ENCODE measurements at regions not wholly inside any gene's neighbourhood (a gene's known extent, or its start where the extent isn't known, plus 50 kb on each side); places are given as distances from the start of the nearest gene placed in this dataset.

GRCh38 chr5:60544142-60544541, 155.8 kb downstream of the DEPDC1B start:
- DNase-seq (no peak), ATAC-seq (ENCODE audit: low read depth) (no peak)
- dilution Hi-C loops (cut with HindIII; ENCODE audit: low sequenced_read_pairs, unreplicated experiment), result no loop called here
- Histone ChIP-seq H3K14ac (replicated peaks; ENCODE audit: low read depth, low read length) (no peak overlapping the region), H3K4me1 (ENCODE audit: control insufficient read depth, insufficient read depth, low read length) (peaks cover 2% of the 10 kb centered on the region; the same call in 1 of the 2 replicates), H3K4me3 (ENCODE audit: insufficient read depth, low read depth, low read length) (no peak overlapping the region), H3K23ac (ENCODE audit: low read depth, low read length) (no peak overlapping the region), H2BK120ac (ENCODE audit: low read depth, low read length) (no peak overlapping the region), H4K91ac (ENCODE audit: insufficient read depth, low read depth, low read length) (no peak overlapping the region), H3K56ac (ENCODE audit: extremely low read depth, insufficient read depth, low read length) (no peak overlapping the region), H3K36me3 (ENCODE audit: control insufficient read depth, insufficient read depth, low read length) (no peaks in the 10 kb centered on the region), H3K27ac (ENCODE audit: insufficient read depth, low read length) (no peak overlapping the region), H3K9me3 (ENCODE audit: control insufficient read depth, insufficient read depth, low read length) (no peaks in the 10 kb centered on the region), H2BK20ac (ENCODE audit: low read depth, low read length) (no peak overlapping the region), H4K8ac (ENCODE audit: low read depth in 2 of 2, low read length in 2 of 2) (no peak overlapping the region), H2BK15ac (ENCODE audit: low read depth, low read length) (no peak overlapping the region), H2AK5ac (ENCODE audit: low read depth, low read length) (no peak overlapping the region), H3K4me2 (ENCODE audit: low read depth, low read length) (no peak overlapping the region), H3K27me3 (ENCODE audit: control insufficient read depth, insufficient read depth, low read length) (no peaks in the 10 kb centered on the region), H4K20me1 (ENCODE audit: insufficient read depth, low read length) (no peaks in the 10 kb centered on the region), H3K9ac (ENCODE audit: low read depth, low read length) (no peak overlapping the region), H4K5ac (ENCODE audit: low read depth, low read length) (no peak overlapping the region), H2AK9ac (replicated peaks; ENCODE audit: low read depth, low read length, poor library complexity) (no peak overlapping the region), H3K4ac (ENCODE audit: low read depth, low read length) (no peak overlapping the region), H2AFZ (replicated peaks; ENCODE audit: low read length, poor library complexity) (no peak overlapping the region), H2BK5ac (ENCODE audit: low read depth, low read length, poor library complexity, severe bottlenecking) (no peak overlapping the region), H3K79me1 (ENCODE audit: low read depth in 1 of 2, low read length in 2 of 2) (no peaks in the 10 kb centered on the region), H3K18ac (ENCODE audit: low read depth, low read length) (no peak overlapping the region), H3K9me1 (ENCODE audit: insufficient read depth, low read length) (no peaks in the 10 kb centered on the region; the same call in 1 of the 2 replicates)
- no TSS peak for BruUV-seq (replicated peaks)
- TF ChIP-seq ELK1 (IDR thresholded peaks at IDR 0.05; ENCODE audit: borderline replicate concordance, low read depth, low read length) (no peak), RFX5 (IDR thresholded peaks at IDR 0.05; ENCODE audit: low read depth, low read length) (no peak), SMC3 (IDR thresholded peaks at IDR 0.05; ENCODE audit: low read depth, low read length) (no peak), RAD21 (IDR thresholded peaks at IDR 0.05; ENCODE audit: low read length) (no peak), CHD1 (IDR thresholded peaks at IDR 0.05; ENCODE audit: low read depth, low read length) (no peak), CTCF (conservative IDR thresholded peaks at IDR 0.05; ENCODE audit: low read depth, low read length) (no peak), NFE2L2 (IDR thresholded peaks at IDR 0.05; ENCODE audit: low read depth, low read length) (no peak), BHLHE40 (IDR thresholded peaks at IDR 0.05; ENCODE audit: low read depth, low read length) (no peak), MXI1 (IDR thresholded peaks at IDR 0.05; ENCODE audit: borderline replicate concordance, low read depth, low read length) (no peak), POLR2A (IDR thresholded peaks at IDR 0.05; ENCODE audit: low read depth, low read length) (no peak), CEBPB (IDR thresholded peaks at IDR 0.05; ENCODE audit: low read depth, low read length) (no peak), RCOR1 (IDR thresholded peaks at IDR 0.05; ENCODE audit: insufficient replicate concordance, low read length) (no peak), USF2 (IDR thresholded peaks at IDR 0.05; ENCODE audit: low read depth, low read length) (no peak), MAFK (IDR thresholded peaks at IDR 0.05; ENCODE audit: low read depth, low read length) (no peak), FOS (IDR thresholded peaks at IDR 0.05; ENCODE audit: low read depth, low read length) (no peak), MAZ (IDR thresholded peaks at IDR 0.05; ENCODE audit: borderline replicate concordance, low read depth, low read length) (no peak)
- no CpG with 5 or more reads among the region's 2 CpGs for WGBS, 2 experiments (ENCODE audit: extremely low coverage in 2 of 2, insufficient read length in 1 of 2)
- intact Hi-C loops (cut with micrococcal nuclease), result no loop called here
- in situ Hi-C loops (cut with MboI; ENCODE audit: low sequenced_read_pairs), result no loop called here
- ChIA-PET POLR2A (ENCODE audit: unreplicated experiment) (no interaction called here), CTCF (no interaction called here)
